A172 (cell line): ENCODE measurements at regions not wholly inside any gene's neighbourhood (a gene's known extent, or its start where the extent isn't known, plus 50 kb on each side); places are given as distances from the start of the nearest gene placed in this dataset.
"Not testable (repeated sequence)": the region's sequence is repeated elsewhere in the genome, so short reads cannot be mapped to it uniquely, and the experiment has no call there.

Source experiments
- DNase-seq: peaks from one replicate; pipeline ENCODE4 v3.0.0-alpha.2; 2015; ENCODE audit warnings: low spot score

- DNase-seq, result no peak
Observed at GRCh38 chr6:27161115-27161514, 86.4 kb upstream of the PRSS16 start.

GRCh38 chr6:27161603-27161945 is 85.9 kb upstream of the PRSS16 start:
- no peak for DNase-seq

- DNase-seq, result peak; percentile 68
Observed at GRCh38 chr6:27161946-27162603, 85.4 kb upstream of the PRSS16 start.

GRCh38 chr6:27163834-27164233 is 83.7 kb upstream of the PRSS16 start:
- DNase-seq, result no peak

- DNase-seq, result no peak
Observed at GRCh38 chr6:27168108-27168507, 79.4 kb upstream of the PRSS16 start.

GRCh38 chr6:27168586-27169443 is 78.7 kb upstream of the PRSS16 start:
- DNase-seq, result peak; percentile 48

GRCh38 chr6:27172524-27173231 is 74.8 kb upstream of the PRSS16 start:
- DNase-seq, result not testable (repeated sequence)

GRCh38 chr6:27173232-27173601 is 74.3 kb upstream of the PRSS16 start:
- not testable (repeated sequence) for DNase-seq

GRCh38 chr6:27174958-27175357 is 72.5 kb upstream of the PRSS16 start:
- no peak for DNase-seq

- no peak for DNase-seq
Observed at GRCh38 chr6:27176096-27176495, 71.4 kb upstream of the PRSS16 start.

- peak; percentile 41 for DNase-seq
Observed at GRCh38 chr6:27176523-27177484, 70.7 kb upstream of the PRSS16 start.

- DNase-seq, result peak; percentile 74
Observed at GRCh38 chr6:27177485-27178406, 69.8 kb upstream of the PRSS16 start.

- no peak for DNase-seq
Observed at GRCh38 chr6:27178407-27178730, 69.1 kb upstream of the PRSS16 start.

- no peak for DNase-seq
Observed at GRCh38 chr6:27178860-27179259, 68.6 kb upstream of the PRSS16 start.

GRCh38 chr6:27183060-27183832 is 64.3 kb upstream of the PRSS16 start:
- no peak for DNase-seq

GRCh38 chr6:27187231-27188060 is 60.1 kb upstream of the PRSS16 start:
- peak; percentile 10 for DNase-seq

- DNase-seq, result peak; percentile 79
Observed at GRCh38 chr6:27188061-27188884, 59.2 kb upstream of the PRSS16 start.

GRCh38 chr6:27188885-27189418 is 58.5 kb upstream of the PRSS16 start:
- DNase-seq, result peak; percentile 77
